Neutrophil (primary cell): ENCODE measurements at regions not wholly inside any gene's neighbourhood (a gene's known extent, or its start where the extent isn't known, plus 50 kb on each side); places are given as distances from the start of the nearest gene placed in this dataset.

Source experiments
- H3K27ac ChIP-seq: fragments of 200-600 bp; sonication (generic); 2 replicates; pipeline ENCODE4 v1.5.1; 2016; ENCODE audit warnings: mild to moderate bottlenecking, moderate library complexity
- H3K27me3 ChIP-seq: fragments of 200-600 bp; sonication (generic); 2 replicates; pipeline ENCODE4 v1.6.0; 2016; ENCODE audit warnings: mild to moderate bottlenecking
- H3K36me3 ChIP-seq: fragments of 200-600 bp; sonication (generic); 2 replicates; pipeline ENCODE4 v1.5.1; 2017
- H3K4me1 ChIP-seq, 2 experiments: fragments of 200-600 bp in 1 of 2; sonication (generic) in 1 of 2; 1 replicate in 1 of 2; 2 replicates in 1 of 2; pipeline versions ENCODE4 v1.5.1 to v1.6.1; 2013 to 2016; ENCODE audit warnings: low read depth in 1 of 2, low read length in 1 of 2, mild to moderate bottlenecking in 1 of 2, moderate library complexity in 1 of 2; ENCODE audit not compliant: control insufficient read depth in 1 of 2, insufficient read depth in 1 of 2
- H3K4me3 ChIP-seq, 2 experiments: fragments of 200-600 bp in 1 of 2; sonication (generic) in 1 of 2; 1 replicate in 1 of 2; 2 replicates in 1 of 2; pipeline ENCODE4 v1.5.1; 2013 to 2016; ENCODE audit warnings: low read depth in 1 of 2, low read length in 1 of 2, mild to moderate bottlenecking in 1 of 2, moderate library complexity in 1 of 2
- H3K9me3 ChIP-seq: fragments of 200-600 bp; sonication (generic); 2 replicates; pipeline ENCODE4 v1.5.1; 2016
- CTCF ChIP-seq: fragments of 200-600 bp; sonication (generic); IDR thresholded peaks from 2 replicates; pipeline ENCODE4 v1.5.1; 2016; ENCODE audit warnings: antibody characterized with exemption

- TF ChIP-seq CTCF, result no peak
- no peaks in the 10 kb centered on the region for H3K4me1 ChIP-seq
- H3K36me3 ChIP-seq, result no peaks in the 10 kb centered on the region
- H3K27ac ChIP-seq, result no peak overlapping the region
- H3K9me3 ChIP-seq, result no peaks in the 10 kb centered on the region
- H3K27me3 ChIP-seq, result no peaks in the 10 kb centered on the region
- no peak overlapping the region for H3K4me3 ChIP-seq
These were observed 256.2 kb upstream of the C2CD4B start for GRCh38 chr15:62421289-62421688.

GRCh38 chr15:62426387-62426956 is 261.4 kb upstream of the C2CD4B start:
- TF ChIP-seq CTCF, result no peak
- Histone ChIP-seq H3K27me3 (no peaks in the 10 kb centered on the region), H3K36me3 (no peaks in the 10 kb centered on the region), H3K27ac (no peak overlapping the region), H3K9me3 (no peaks in the 10 kb centered on the region), H3K4me3 (no peak overlapping the region), H3K4me1 (no peaks in the 10 kb centered on the region)

- no peak overlapping the region for H3K4me3 ChIP-seq
- H3K9me3 ChIP-seq, result no peaks in the 10 kb centered on the region
- H3K27me3 ChIP-seq, result no peaks in the 10 kb centered on the region
- H3K27ac ChIP-seq, result no peak overlapping the region
- TF ChIP-seq CTCF, result no peak
- H3K4me1 ChIP-seq, result no peaks in the 10 kb centered on the region
- no peaks in the 10 kb centered on the region for H3K36me3 ChIP-seq
These were observed 263.2 kb upstream of the C2CD4B start for GRCh38 chr15:62428259-62428658.

- H3K4me3 ChIP-seq, result no peak overlapping the region
- no peak overlapping the region for H3K27ac ChIP-seq
- no peaks in the 10 kb centered on the region for H3K4me1 ChIP-seq
- no peaks in the 10 kb centered on the region for H3K9me3 ChIP-seq
- H3K27me3 ChIP-seq, result no peaks in the 10 kb centered on the region
- TF ChIP-seq CTCF, result no peak
- no peaks in the 10 kb centered on the region for H3K36me3 ChIP-seq
These were observed 263.9 kb upstream of the C2CD4B start for GRCh38 chr15:62428851-62429598.

GRCh38 chr15:62430056-62430455 is 265.0 kb upstream of the C2CD4B start:
- Histone ChIP-seq H3K36me3 (no peaks in the 10 kb centered on the region), H3K27me3 (no peaks in the 10 kb centered on the region), H3K4me3 (no peak overlapping the region), H3K27ac (no peak overlapping the region), H3K9me3 (no peaks in the 10 kb centered on the region), H3K4me1 (no peaks in the 10 kb centered on the region)
- TF ChIP-seq CTCF, result no peak
